ENCODE measurements at regions not wholly inside any gene's neighbourhood (a gene's known extent, or its start where the extent isn't known, plus 50 kb on each side); places are given as distances from the start of the nearest gene placed in this dataset.

GRCh38 chr11:101187748-101188147 lies 58.1 kb upstream of the PGR start:
- H3K27me3 Mint-ChIP-seq (ENCODE audit: low read depth in 3 of 3) = peaks cover 0 to 2% (median 0%) of the 10 kb centered on the region in 3 donors
- no peak for DNase-seq
- Histone ChIP-seq H3K4me1 (ENCODE audit: control insufficient read depth in 1 of 2, insufficient read depth in 2 of 2, low read length in 2 of 2) (no peaks in the 10 kb centered on the region), H3K27me3 (ENCODE audit: control insufficient read depth in 2 of 2, insufficient read depth in 2 of 2, low read length in 2 of 2) (no peaks in the 10 kb centered on the region), H3K9me3 (replicated peaks in 1 of 2; ENCODE audit: control insufficient read depth in 1 of 2, insufficient read depth in 1 of 2, low read length in 2 of 2) (no peaks in the 10 kb centered on the region), H3K9ac (ENCODE audit: insufficient read depth, low read length, poor library complexity, severe bottlenecking) (no peak overlapping the region), H3K4me3 (replicated peaks in 1 of 3; ENCODE audit: low read depth in 2 of 3, low read length in 3 of 3) (no peak overlapping the region), H3K4me2 (replicated peaks; ENCODE audit: extremely low read depth, low read length, poor library complexity, severe bottlenecking) (no peak overlapping the region), H2AFZ (ENCODE audit: insufficient read depth, low read depth, low read length, poor library complexity, severe bottlenecking) (no peak overlapping the region), H4K20me1 (ENCODE audit: insufficient read depth, low read length) (no peaks in the 10 kb centered on the region), H3K36me3 (replicated peaks in 1 of 2; ENCODE audit: control insufficient read depth in 1 of 2, insufficient read depth in 2 of 2, low read length in 2 of 2) (no peaks in the 10 kb centered on the region), H3K27ac (ENCODE audit: low read depth in 1 of 2, low read length in 2 of 2) (no peak overlapping the region), H3K79me2 (ENCODE audit: insufficient read depth, low read length) (no peaks in the 10 kb centered on the region)
- H3K9me3 Mint-ChIP-seq = peaks cover 0 to 4% (median 0%) of the 10 kb centered on the region in 7 donors
- H3K36me3 Mint-ChIP-seq = no peaks in the 10 kb centered on the region
- intact Hi-C loops (cut with micrococcal nuclease) = no loop called here
- no peaks in the 10 kb centered on the region for H3K4me1 Mint-ChIP-seq
- H3K4me3 Mint-ChIP-seq = no peak overlapping the region
- TF ChIP-seq CTCF (IDR thresholded peaks at IDR 0.05) = no peak
- no peak overlapping the region for H3K27ac Mint-ChIP-seq
- WGBS (ENCODE audit: insufficient coverage) = no CpG with 5 or more reads among the region's 1 CpG

GRCh38 chr11:101185985-101186384 lies 56.4 kb upstream of the PGR start:
- no peak overlapping the region for H3K4me3 Mint-ChIP-seq
- TF ChIP-seq CTCF (IDR thresholded peaks at IDR 0.05) = no peak

More at GRCh38 chr11:101185985-101186384, 56.4 kb upstream of the PGR start:
- H3K36me3 Mint-ChIP-seq = no peaks in the 10 kb centered on the region
- Histone ChIP-seq H2AFZ (ENCODE audit: insufficient read depth, low read depth, low read length, poor library complexity, severe bottlenecking) (no peak overlapping the region), H3K9ac (ENCODE audit: insufficient read depth, low read length, poor library complexity, severe bottlenecking) (no peak overlapping the region), H4K20me1 (ENCODE audit: insufficient read depth, low read length) (no peaks in the 10 kb centered on the region), H3K9me3 (replicated peaks in 1 of 2; ENCODE audit: control insufficient read depth in 1 of 2, insufficient read depth in 1 of 2, low read length in 2 of 2) (no peaks in the 10 kb centered on the region), H3K4me2 (replicated peaks; ENCODE audit: extremely low read depth, low read length, poor library complexity, severe bottlenecking) (no peak overlapping the region), H3K4me1 (ENCODE audit: control insufficient read depth in 1 of 2, insufficient read depth in 2 of 2, low read length in 2 of 2) (no peaks in the 10 kb centered on the region), H3K79me2 (ENCODE audit: insufficient read depth, low read length) (no peaks in the 10 kb centered on the region), H3K36me3 (replicated peaks in 1 of 2; ENCODE audit: control insufficient read depth in 1 of 2, insufficient read depth in 2 of 2, low read length in 2 of 2) (no peaks in the 10 kb centered on the region), H3K27me3 (ENCODE audit: control insufficient read depth in 2 of 2, insufficient read depth in 2 of 2, low read length in 2 of 2) (no peaks in the 10 kb centered on the region), H3K27ac (ENCODE audit: low read depth in 1 of 2, low read length in 2 of 2) (no peak overlapping the region), H3K4me3 (replicated peaks in 1 of 3; ENCODE audit: low read depth in 2 of 3, low read length in 3 of 3) (no peak overlapping the region)
- intact Hi-C loops (cut with micrococcal nuclease) = no loop called here
- no peak for DNase-seq
- H3K4me1 Mint-ChIP-seq = no peaks in the 10 kb centered on the region
- no CpG with 5 or more reads among the region's 2 CpGs for WGBS (ENCODE audit: insufficient coverage)
- H3K27ac Mint-ChIP-seq = no peak overlapping the region
- H3K27me3 Mint-ChIP-seq (ENCODE audit: low read depth in 3 of 3) = peaks cover 0 to 2% (median 0%) of the 10 kb centered on the region in 3 donors
- H3K9me3 Mint-ChIP-seq = peaks cover 0 to 3% (median 2%) of the 10 kb centered on the region in 7 donors
